ENCODE measurements at regions not wholly inside any gene's neighbourhood (a gene's known extent, or its start where the extent isn't known, plus 50 kb on each side); places are given as distances from the start of the nearest gene placed in this dataset.

- no peak for DNase-seq (ENCODE audit: low read depth, low spot score)
- Histone ChIP-seq H3K4me3 (replicated peaks in 1 of 3; ENCODE audit: insufficient read depth in 1 of 3, low read depth in 1 of 3, low read length in 3 of 3) (no peak overlapping the region), H3K4me2 (ENCODE audit: insufficient read depth, low read length) (no peak overlapping the region), H3K9ac (replicated peaks; ENCODE audit: extremely low read depth, insufficient read depth, low read length) (no peak overlapping the region), H4K20me1 (replicated peaks; ENCODE audit: control insufficient read depth, extremely low read depth, insufficient read depth, low read length) (no peaks in the 10 kb centered on the region), H3K9me1 (replicated peaks; ENCODE audit: control insufficient read depth, extremely low read depth, insufficient read depth, low read length) (no peaks in the 10 kb centered on the region), H3K9me3 (replicated peaks; ENCODE audit: control insufficient read depth, insufficient read depth, low read length) (no peaks in the 10 kb centered on the region), H3K4me1 (ENCODE audit: control insufficient read depth, extremely low read depth, insufficient read depth, low read length) (no peaks in the 10 kb centered on the region), H3K27ac (ENCODE audit: insufficient read depth, low read depth, low read length) (no peak overlapping the region), H3K79me2 (ENCODE audit: control insufficient read depth, insufficient read depth, low read length) (no peaks in the 10 kb centered on the region), H3K36me3 (ENCODE audit: control insufficient read depth in 2 of 2, extremely low read depth in 1 of 2, insufficient read depth in 2 of 2, low read length in 2 of 2) (no peaks in the 10 kb centered on the region), H3K27me3 (ENCODE audit: control insufficient read depth in 2 of 2, insufficient read depth in 2 of 2, low read length in 2 of 2) (no peaks in the 10 kb centered on the region), H2AFZ (ENCODE audit: low read depth, low read length) (no peak overlapping the region)
- no TSS peak for BruUV-seq (replicated peaks)
- POLR2A ChIA-PET = no interaction called here
- dilution Hi-C loops (cut with MboI; ENCODE audit: extremely low pct_ligation_motif_present, low sequenced_read_pairs) = no loop called here
- CTCF ChIA-PET = no interaction called here
- no peak for TF ChIP-seq GATA2 (IDR thresholded peaks at IDR 0.05; ENCODE audit: insufficient read depth, insufficient read length, low read depth, low read length)
- TF ChIP-seq CTCF (IDR thresholded peaks at IDR 0.05; ENCODE audit: extremely low read depth in 1 of 2, insufficient read depth in 1 of 2, low read depth in 1 of 2, low read length in 2 of 2) = no peak
- no peak for FAIRE-seq
- intact Hi-C loops (cut with micrococcal nuclease) = no loop called here
These were observed 818.9 kb upstream of the LCORL start for GRCh38 chr4:18840481-18840880.

GRCh38 chr4:18816228-18816895, 794.8 kb upstream of the LCORL start:
- BruUV-seq (replicated peaks) = no TSS peak
- Histone ChIP-seq H3K27me3 (ENCODE audit: control insufficient read depth in 2 of 2, insufficient read depth in 2 of 2, low read length in 2 of 2) (no peaks in the 10 kb centered on the region), H3K9me1 (replicated peaks; ENCODE audit: control insufficient read depth, extremely low read depth, insufficient read depth, low read length) (no peaks in the 10 kb centered on the region), H3K36me3 (ENCODE audit: control insufficient read depth in 2 of 2, extremely low read depth in 1 of 2, insufficient read depth in 2 of 2, low read length in 2 of 2) (no peaks in the 10 kb centered on the region), H4K20me1 (replicated peaks; ENCODE audit: control insufficient read depth, extremely low read depth, insufficient read depth, low read length) (no peaks in the 10 kb centered on the region), H2AFZ (ENCODE audit: low read depth, low read length) (no peak overlapping the region), H3K9ac (replicated peaks; ENCODE audit: extremely low read depth, insufficient read depth, low read length) (no peak overlapping the region), H3K27ac (ENCODE audit: insufficient read depth, low read depth, low read length) (no peak overlapping the region), H3K4me2 (ENCODE audit: insufficient read depth, low read length) (no peak overlapping the region), H3K79me2 (ENCODE audit: control insufficient read depth, insufficient read depth, low read length) (no peaks in the 10 kb centered on the region), H3K4me1 (ENCODE audit: control insufficient read depth, extremely low read depth, insufficient read depth, low read length) (no peaks in the 10 kb centered on the region), H3K9me3 (replicated peaks; ENCODE audit: control insufficient read depth, insufficient read depth, low read length) (no peaks in the 10 kb centered on the region), H3K4me3 (replicated peaks in 1 of 3; ENCODE audit: insufficient read depth in 1 of 3, low read depth in 1 of 3, low read length in 3 of 3) (no peak overlapping the region)
- DNase-seq (ENCODE audit: low read depth, low spot score) (no peak), FAIRE-seq (no peak)
- no peak for TF ChIP-seq MAX (IDR thresholded peaks at IDR 0.05; ENCODE audit: insufficient read depth, insufficient read length)
- no peak for TF ChIP-seq FOS (IDR thresholded peaks at IDR 0.05; ENCODE audit: borderline replicate concordance, insufficient read depth, low read length)
- TF ChIP-seq GATA2 (IDR thresholded peaks at IDR 0.05; ENCODE audit: insufficient read depth, insufficient read length, low read depth, low read length) = no peak
- TF ChIP-seq CTCF (IDR thresholded peaks at IDR 0.05; ENCODE audit: extremely low read depth in 1 of 2, insufficient read depth in 1 of 2, low read depth in 1 of 2, low read length in 2 of 2) = no peak
- no peak for TF ChIP-seq EZH2 (IDR thresholded peaks at IDR 0.05; ENCODE audit: borderline replicate concordance, low read depth, low read length, severe bottlenecking)
- TF ChIP-seq POLR2AphosphoS5 (IDR thresholded peaks at IDR 0.05; ENCODE audit: insufficient read depth, low read depth, low read length) = no peak
- no peak for TF ChIP-seq POLR2A (IDR thresholded peaks at IDR 0.05; ENCODE audit: low read depth, low read length)
- no peak for TF ChIP-seq MYC (IDR thresholded peaks at IDR 0.05; ENCODE audit: low read depth, low read length)
- TF ChIP-seq JUN (IDR thresholded peaks at IDR 0.05; ENCODE audit: borderline replicate concordance, insufficient read depth, insufficient read length, low read depth) = no peak
- CTCF ChIA-PET = no interaction called here
- POLR2A ChIA-PET = no interaction called here
- dilution Hi-C loops (cut with MboI; ENCODE audit: extremely low pct_ligation_motif_present, low sequenced_read_pairs) (no loop called here), intact Hi-C loops (cut with micrococcal nuclease) (no loop called here)

All from endothelial cell of umbilical vein (primary cell).